GM23338 (cell line): ENCODE measurements at regions not wholly inside any gene's neighbourhood (a gene's known extent, or its start where the extent isn't known, plus 50 kb on each side); places are given as distances from the start of the nearest gene placed in this dataset.

Experiments used
- CTCF ChIP-seq, 2 experiments: fragments of 200-600 bp in 1 of 2; sonication (generic) in 1 of 2; conservative IDR thresholded peaks; 2 replicates each; pipeline versions ENCODE4 v1.5.1 to v1.6.1; 2016 to 2017; ENCODE audit warnings: antibody characterized with exemption in 2 of 2, low read depth in 2 of 2, mild to moderate bottlenecking in 2 of 2, moderate library complexity in 1 of 2
- TF ChIP-seq, protein P1 (sequence below): IDR thresholded peaks from one replicate; pipeline ENCODE4 v1.6.1; 2018; ENCODE audit warnings: antibody characterized with exemption; ENCODE audit not compliant: unreplicated experiment

- TF ChIP-seq CTCF (conservative IDR thresholded peaks at IDR 0.05; ENCODE audit: low read depth in 2 of 2) = no peak
- TF ChIP-seq, protein P1, sequence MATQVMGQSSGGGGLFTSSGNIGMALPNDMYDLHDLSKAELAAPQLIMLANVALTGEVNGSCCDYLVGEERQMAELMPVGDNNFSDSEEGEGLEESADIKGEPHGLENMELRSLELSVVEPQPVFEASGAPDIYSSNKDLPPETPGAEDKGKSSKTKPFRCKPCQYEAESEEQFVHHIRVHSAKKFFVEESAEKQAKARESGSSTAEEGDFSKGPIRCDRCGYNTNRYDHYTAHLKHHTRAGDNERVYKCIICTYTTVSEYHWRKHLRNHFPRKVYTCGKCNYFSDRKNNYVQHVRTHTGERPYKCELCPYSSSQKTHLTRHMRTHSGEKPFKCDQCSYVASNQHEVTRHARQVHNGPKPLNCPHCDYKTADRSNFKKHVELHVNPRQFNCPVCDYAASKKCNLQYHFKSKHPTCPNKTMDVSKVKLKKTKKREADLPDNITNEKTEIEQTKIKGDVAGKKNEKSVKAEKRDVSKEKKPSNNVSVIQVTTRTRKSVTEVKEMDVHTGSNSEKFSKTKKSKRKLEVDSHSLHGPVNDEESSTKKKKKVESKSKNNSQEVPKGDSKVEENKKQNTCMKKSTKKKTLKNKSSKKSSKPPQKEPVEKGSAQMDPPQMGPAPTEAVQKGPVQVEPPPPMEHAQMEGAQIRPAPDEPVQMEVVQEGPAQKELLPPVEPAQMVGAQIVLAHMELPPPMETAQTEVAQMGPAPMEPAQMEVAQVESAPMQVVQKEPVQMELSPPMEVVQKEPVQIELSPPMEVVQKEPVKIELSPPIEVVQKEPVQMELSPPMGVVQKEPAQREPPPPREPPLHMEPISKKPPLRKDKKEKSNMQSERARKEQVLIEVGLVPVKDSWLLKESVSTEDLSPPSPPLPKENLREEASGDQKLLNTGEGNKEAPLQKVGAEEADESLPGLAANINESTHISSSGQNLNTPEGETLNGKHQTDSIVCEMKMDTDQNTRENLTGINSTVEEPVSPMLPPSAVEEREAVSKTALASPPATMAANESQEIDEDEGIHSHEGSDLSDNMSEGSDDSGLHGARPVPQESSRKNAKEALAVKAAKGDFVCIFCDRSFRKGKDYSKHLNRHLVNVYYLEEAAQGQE = no peak
Observed at GRCh38 chr12:45668641-45669040, 60.9 kb upstream of the ARID2 start.
